Natural killer cell treated with Interleukin-12 subunit alpha and Interleukin-12 subunit beta and Interleukin-15 and Interleukin-18, amount 100 ng/mL, for 72 hours (primary cell): ENCODE measurements at regions not wholly inside any gene's neighbourhood (a gene's known extent, or its start where the extent isn't known, plus 50 kb on each side); places are given as distances from the start of the nearest gene placed in this dataset.

ENCODE experiments used
- ATAC-seq, 2 donors: fragments of 150-1000 bp; cut with Tn5 transposase in 1 of 2; sonication (Bioruptor Pico), chemical (Tn5 transposase) in 1 of 2; 2 replicates each; pipeline ENCODE4 v1.10.0; 2021
- DNase-seq: peaks from one replicate; pipeline ENCODE4 v3.0.0; 2022; ENCODE audit warnings: low spot score
- H3K27ac Mint-ChIP-seq, 2 donors: 1 replicate in 1 of 2; 2 replicates in 1 of 2; pipeline ENCODE4 v1.8.0; 2022; ENCODE audit warnings: mixed read lengths in 2 of 2, mild to moderate bottlenecking in 1 of 2, moderate library complexity in 1 of 2
- H3K27me3 Mint-ChIP-seq, 2 donors: 1 replicate in 1 of 2; 2 replicates in 1 of 2; pipeline ENCODE4 v1.8.0; 2022; ENCODE audit warnings: mixed read lengths in 2 of 2
- H3K36me3 Mint-ChIP-seq: one replicate; pipeline ENCODE4 v1.8.0; 2022; ENCODE audit warnings: mixed read lengths
- H3K4me1 Mint-ChIP-seq, 2 donors: 1 replicate in 1 of 2; 2 replicates in 1 of 2; pipeline ENCODE4 v1.8.0; 2022; ENCODE audit warnings: low read depth in 2 of 2, mixed read lengths in 2 of 2, mild to moderate bottlenecking in 1 of 2
- H3K4me3 Mint-ChIP-seq: one replicate; pipeline ENCODE4 v1.8.0; 2022; ENCODE audit warnings: mixed read lengths
- H3K9me3 Mint-ChIP-seq: 2 replicates; pipeline ENCODE4 v1.8.0; 2022; ENCODE audit warnings: mixed read lengths

DNA sequence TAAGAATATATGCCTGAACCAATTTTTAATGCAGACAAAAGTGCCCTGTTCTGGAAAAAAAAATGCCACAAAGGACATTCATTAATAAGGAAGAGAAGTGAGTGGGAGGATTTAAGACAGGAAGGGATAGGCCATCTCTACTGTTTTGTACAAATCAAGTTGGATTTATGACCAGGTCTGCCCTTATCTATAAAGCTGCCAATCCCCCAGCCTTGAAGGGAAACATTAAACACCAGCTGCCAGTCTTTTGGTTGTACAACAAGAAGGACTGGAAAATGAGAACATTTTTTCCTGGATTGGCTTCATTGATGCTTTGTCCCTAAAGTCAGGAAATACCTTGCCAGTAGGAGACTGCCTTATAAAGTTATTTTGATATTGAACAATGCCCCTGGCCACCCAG, 444.0 kb downstream of the NPHP4 start:
- H3K9me3 Mint-ChIP-seq: no peaks in the 10 kb centered on the region

DNA sequence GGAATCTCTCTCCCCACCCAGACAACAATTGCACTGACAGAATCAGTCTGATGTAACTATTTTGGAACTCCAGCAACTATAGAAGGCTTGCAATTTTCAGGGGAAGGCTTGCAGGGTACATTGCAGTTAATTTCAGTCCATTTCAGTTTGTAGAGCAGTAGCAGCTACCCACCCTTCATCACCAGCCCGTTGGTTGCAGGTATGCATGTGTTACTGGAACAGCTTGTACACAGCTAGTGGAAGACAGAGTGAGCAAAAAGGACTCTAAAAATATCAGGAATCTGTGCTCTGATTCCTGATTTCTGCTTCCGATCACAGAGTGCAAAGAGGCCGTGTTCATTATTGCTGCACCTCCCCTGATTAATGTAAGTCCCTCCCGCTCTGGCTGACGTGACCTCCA, 449.0 kb downstream of the NPHP4 start:
- H3K4me1 Mint-ChIP-seq: no peaks in the 10 kb centered on the region
- no peaks in the 10 kb centered on the region for H3K36me3 Mint-ChIP-seq
- no peak for DNase-seq
- H3K9me3 Mint-ChIP-seq: no peaks in the 10 kb centered on the region
- no peak overlapping the region for H3K4me3 Mint-ChIP-seq
- no peak overlapping the region for H3K27ac Mint-ChIP-seq
- ATAC-seq: no peak
- peaks cover 35 to 53% of the 10 kb centered on the region in 2 donors for H3K27me3 Mint-ChIP-seq

More for the DNA sequence above, 444.0 kb downstream of the NPHP4 start:
- Mint-ChIP-seq H3K4me1 (no peaks in the 10 kb centered on the region), H3K4me3 (no peak overlapping the region), H3K27ac (no peak overlapping the region), H3K36me3 (no peaks in the 10 kb centered on the region), H3K27me3 (peaks cover 16 to 49% of the 10 kb centered on the region in 2 donors)
- ATAC-seq (no peak), DNase-seq (no peak)

DNA sequence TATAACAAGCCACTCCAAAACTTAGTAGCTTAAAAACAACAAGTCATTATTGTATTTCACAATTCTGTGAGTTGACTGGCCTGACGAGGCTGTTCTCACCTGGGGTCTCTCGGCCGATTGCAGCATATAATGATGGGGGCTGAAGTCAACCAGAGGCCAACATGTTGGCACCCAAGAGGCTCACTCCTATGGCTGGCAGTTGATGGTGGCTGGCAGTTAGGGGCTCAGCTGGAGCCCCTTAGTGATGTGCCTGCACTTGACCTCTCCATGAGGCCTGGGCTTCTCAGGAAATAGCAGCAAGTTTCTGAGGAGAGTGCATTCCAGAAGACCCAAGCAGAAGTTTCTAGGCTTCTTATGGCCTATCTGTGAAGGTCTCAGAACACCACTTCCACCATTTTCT, 459.4 kb downstream of the NPHP4 start:
- DNase-seq (no peak), ATAC-seq (no peak)
- no peak overlapping the region for H3K4me3 Mint-ChIP-seq
- H3K36me3 Mint-ChIP-seq: no peaks in the 10 kb centered on the region
- H3K27ac Mint-ChIP-seq: no peak overlapping the region
- peaks cover 3% of the 10 kb centered on the region for H3K9me3 Mint-ChIP-seq
- peaks cover 21 to 24% of the 10 kb centered on the region in 2 donors for H3K27me3 Mint-ChIP-seq
- no peaks in the 10 kb centered on the region for H3K4me1 Mint-ChIP-seq

DNA sequence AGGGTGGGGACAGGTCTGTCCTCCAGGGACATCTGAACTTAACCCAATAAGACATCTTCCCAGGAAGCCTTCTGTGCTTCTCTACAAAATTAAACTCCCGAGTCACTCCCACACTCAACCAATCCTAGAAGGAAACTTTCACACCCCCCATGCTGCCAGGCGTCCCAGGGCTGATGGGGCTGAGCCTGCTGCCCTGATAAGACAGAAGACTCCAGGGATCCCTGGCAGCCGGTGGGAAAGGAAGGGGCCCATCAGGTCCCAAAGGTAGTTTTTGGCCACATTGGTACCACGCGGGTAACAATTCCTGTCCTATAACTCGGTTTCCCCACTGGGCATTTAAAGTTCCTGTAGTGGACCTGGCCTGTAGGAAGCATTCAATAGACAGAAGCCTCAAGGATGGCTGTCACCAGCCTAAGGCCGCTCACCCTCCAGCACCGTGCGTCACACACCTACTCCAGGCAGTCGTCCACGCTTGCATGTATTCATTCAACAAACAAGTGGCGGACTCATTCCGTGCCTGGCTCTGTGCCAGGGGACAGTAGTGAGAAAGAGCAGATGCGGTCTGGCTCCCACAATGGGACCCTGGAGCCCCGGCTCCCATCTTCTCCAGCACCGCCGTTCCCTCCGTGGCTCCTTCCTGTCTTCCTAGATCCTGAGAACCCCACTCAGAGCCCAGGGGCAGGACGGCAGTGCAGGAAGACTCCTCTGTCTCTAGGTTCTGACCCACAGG, 465.2 kb downstream of the NPHP4 start:
- ATAC-seq (no peak), DNase-seq (no peak)
- peaks cover 3% of the 10 kb centered on the region for H3K9me3 Mint-ChIP-seq
- H3K36me3 Mint-ChIP-seq: no peaks in the 10 kb centered on the region
- H3K27ac Mint-ChIP-seq: no peak overlapping the region
- peaks cover 5 to 14% of the 10 kb centered on the region in 2 donors for H3K27me3 Mint-ChIP-seq
- H3K4me3 Mint-ChIP-seq: no peak overlapping the region
- no peaks in the 10 kb centered on the region for H3K4me1 Mint-ChIP-seq

DNA sequence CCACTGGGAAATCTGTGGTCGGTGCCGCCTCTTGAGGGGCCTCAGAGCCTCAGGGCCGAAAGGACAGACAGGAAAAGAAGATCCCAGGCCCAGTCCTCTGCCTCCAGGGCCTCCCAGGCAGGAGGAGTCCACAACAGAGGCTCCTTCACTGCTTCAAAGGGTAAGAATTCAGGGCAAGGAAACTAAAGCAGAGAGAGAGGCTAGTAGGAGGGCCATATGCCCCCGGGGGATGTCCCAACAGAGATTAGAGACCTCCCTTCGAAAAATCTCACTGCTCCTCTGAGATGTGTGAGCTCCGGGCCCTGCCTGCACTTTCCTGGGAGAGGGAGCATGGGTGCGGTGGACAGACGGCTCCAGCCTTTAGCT, 465.9 kb downstream of the NPHP4 start:
- no peak overlapping the region for H3K4me3 Mint-ChIP-seq
- ATAC-seq: no peak

DNA sequence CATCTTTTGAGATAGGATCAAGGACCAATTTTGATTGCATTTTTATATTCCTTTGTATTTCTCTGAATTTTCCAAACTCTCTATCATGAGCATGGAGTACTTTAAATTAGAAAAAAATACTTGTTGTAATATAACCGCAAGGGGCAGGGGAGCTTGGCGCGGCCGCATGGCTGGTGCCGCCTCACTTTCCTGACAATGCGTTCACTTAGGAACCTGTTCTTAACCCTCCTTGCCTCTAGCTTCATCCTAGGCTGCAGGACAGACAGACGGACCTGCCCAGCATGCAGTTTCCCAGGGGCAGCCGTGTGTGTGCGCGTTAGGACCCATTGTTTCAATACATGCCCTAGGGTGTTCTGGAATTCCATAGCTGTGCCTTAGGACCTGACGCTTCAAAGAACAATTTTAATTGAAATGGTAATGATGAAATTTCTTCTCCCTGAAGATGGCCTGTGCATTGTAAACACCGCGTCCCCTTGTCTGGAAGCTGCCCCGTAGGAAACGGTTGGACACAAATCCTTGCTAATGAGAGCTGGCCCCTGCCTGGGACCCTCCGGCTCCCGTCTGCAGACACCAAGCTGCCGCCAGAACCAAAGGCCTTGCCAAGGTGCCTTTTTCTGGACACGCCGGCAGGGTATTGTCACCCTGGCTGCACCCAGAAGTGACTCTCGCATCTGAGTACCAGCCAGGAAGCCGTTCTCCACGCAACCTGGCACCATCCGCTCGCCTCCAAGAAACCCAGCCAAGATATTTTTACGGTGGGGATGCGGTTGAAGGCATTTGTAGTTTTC, 466.4 kb downstream of the NPHP4 start:
- Mint-ChIP-seq H3K4me1 (no peaks in the 10 kb centered on the region), H3K9me3 (peaks cover 3% of the 10 kb centered on the region), H3K27ac (no peak overlapping the region), H3K36me3 (no peaks in the 10 kb centered on the region), H3K4me3 (no peak overlapping the region), H3K27me3 (peaks cover 0 to 18% of the 10 kb centered on the region in 2 donors)
- no peak for DNase-seq
- no peak for ATAC-seq

More for the DNA sequence above, 465.9 kb downstream of the NPHP4 start:
- Mint-ChIP-seq H3K27me3 (peaks cover 0 to 14% of the 10 kb centered on the region in 2 donors), H3K36me3 (no peaks in the 10 kb centered on the region), H3K9me3 (peaks cover 3% of the 10 kb centered on the region), H3K4me1 (no peaks in the 10 kb centered on the region), H3K27ac (no peak overlapping the region)
- DNase-seq: no peak

DNA sequence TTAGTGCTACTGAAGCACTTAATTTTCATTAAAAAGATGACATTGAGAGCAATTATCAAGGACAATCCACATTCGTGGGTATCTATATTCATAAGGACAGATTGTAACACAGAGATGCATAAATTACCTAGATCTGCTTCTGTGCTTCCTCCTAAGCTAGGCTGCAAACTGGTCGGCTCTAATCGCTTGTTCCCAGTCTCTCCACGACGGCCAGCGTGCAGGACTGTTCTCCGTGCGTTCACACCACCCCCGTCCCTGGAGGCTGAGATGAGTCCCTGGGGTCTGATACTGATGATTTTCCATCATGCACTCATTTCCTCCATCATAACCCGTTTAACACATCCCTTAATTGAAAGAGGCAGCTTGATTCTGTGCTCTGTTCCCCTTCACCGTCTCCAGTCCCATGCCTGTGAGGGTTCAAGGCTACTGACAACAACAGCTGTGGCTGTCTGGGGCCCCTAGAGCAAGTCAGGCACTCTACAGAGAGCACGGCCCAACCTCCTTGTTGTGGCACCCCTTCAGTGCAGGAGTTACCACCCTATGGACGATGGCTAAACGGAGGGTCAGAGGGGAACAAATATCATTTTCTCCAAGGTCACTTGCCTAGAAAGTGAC, 469.6 kb downstream of the NPHP4 start:
- ATAC-seq (no peak), DNase-seq (peak; percentile 56)
- Mint-ChIP-seq H3K9me3 (no peaks in the 10 kb centered on the region), H3K27me3 (peaks cover 8 to 26% of the 10 kb centered on the region in 2 donors), H3K4me1 (no peaks in the 10 kb centered on the region), H3K36me3 (no peaks in the 10 kb centered on the region), H3K4me3 (no peak overlapping the region), H3K27ac (no peak overlapping the region)

DNA sequence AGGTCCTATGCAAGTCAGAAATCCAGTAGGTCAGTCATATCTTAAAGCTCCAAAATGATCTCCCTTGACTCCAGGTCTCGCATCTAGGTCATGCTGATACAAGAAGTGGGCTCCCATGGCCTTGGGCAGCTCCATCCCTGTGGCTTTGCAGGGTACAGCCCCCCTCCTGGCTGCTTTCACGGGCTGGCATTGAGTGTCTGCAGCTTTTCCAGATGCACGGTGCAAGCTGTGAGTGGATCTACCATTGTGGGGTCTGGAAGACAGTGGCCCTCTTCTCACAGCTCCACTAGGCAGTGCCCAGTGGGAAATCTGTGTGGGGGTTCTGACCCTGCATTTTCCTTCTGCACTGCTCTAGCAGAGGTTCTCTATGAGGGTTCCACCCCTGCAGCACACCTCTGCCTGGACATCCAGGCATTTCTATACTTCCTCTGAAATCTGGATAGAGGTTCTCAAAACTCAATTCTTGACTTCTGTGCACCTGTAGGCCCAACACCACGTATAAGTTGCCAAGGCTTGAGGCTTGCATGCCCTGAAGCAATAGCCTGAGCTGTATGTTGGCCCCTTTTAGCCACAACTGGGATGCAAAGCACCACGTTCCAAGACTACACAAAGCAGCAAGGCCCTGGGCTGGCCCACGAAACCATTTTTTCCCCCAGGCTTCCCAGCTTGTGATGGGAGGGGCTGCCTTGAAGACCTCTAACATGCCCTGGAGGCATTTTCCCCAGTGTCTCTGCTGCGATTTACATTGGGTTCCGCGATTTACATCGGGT, 472.7 kb downstream of the NPHP4 start:
- DNase-seq: peak; percentile 28
- Mint-ChIP-seq H3K9me3 (no peaks in the 10 kb centered on the region), H3K36me3 (no peaks in the 10 kb centered on the region), H3K27ac (no peak overlapping the region), H3K4me1 (no peaks in the 10 kb centered on the region), H3K27me3 (peaks cover 15 to 34% of the 10 kb centered on the region in 2 donors), H3K4me3 (no peak overlapping the region)
- ATAC-seq: no peak

DNA sequence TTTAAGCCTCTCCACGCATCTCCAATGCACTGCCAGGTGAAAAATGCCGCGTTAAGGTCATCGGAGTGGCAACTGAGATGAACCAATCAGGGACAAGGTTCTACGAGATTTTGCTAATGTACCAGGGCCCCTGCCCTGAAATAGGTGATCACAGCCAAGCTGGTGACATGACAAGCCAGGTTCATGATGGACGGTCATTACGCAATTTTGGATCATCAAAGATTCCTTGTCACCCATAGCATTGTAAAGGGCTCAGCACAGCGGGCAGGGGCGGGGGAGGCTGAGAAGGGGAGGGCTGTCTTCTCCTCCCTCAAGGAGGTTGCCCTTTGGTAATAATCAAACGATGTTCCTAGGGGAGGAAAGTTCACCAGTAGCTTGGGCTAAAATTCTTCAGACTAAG, 475.5 kb downstream of the NPHP4 start:
- Mint-ChIP-seq H3K4me1 (no peaks in the 10 kb centered on the region), H3K9me3 (no peaks in the 10 kb centered on the region), H3K27ac (no peak overlapping the region), H3K4me3 (no peak overlapping the region), H3K36me3 (no peaks in the 10 kb centered on the region), H3K27me3 (peaks cover 20 to 32% of the 10 kb centered on the region in 2 donors)
- DNase-seq (no peak), ATAC-seq (no peak)

DNA sequence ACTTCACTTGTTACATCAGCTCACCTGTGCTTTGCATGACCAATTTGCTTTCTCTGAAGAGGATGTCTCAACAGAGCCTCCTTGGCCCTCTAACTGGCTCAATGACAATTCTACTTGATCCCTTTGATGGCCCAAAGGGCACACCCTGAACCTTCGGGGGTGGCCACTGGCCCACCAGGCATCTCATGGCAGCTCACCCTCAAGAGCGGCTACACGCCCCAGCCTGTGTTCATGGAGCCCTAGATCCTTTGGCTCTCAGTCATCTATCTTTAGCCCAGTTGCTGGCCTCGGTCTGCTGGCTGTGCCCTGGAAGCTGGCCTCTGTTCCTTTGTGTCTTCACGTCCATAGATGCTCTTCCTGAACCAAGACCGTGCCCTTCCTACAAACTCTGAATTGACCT, 476.7 kb downstream of the NPHP4 start:
- no peak for DNase-seq
- no peaks in the 10 kb centered on the region for H3K36me3 Mint-ChIP-seq
- H3K27ac Mint-ChIP-seq: no peak overlapping the region
- H3K9me3 Mint-ChIP-seq: no peaks in the 10 kb centered on the region
- peaks cover 20 to 29% of the 10 kb centered on the region in 2 donors for H3K27me3 Mint-ChIP-seq
- no peak for ATAC-seq
- no peaks in the 10 kb centered on the region for H3K4me1 Mint-ChIP-seq
- no peak overlapping the region for H3K4me3 Mint-ChIP-seq

DNA sequence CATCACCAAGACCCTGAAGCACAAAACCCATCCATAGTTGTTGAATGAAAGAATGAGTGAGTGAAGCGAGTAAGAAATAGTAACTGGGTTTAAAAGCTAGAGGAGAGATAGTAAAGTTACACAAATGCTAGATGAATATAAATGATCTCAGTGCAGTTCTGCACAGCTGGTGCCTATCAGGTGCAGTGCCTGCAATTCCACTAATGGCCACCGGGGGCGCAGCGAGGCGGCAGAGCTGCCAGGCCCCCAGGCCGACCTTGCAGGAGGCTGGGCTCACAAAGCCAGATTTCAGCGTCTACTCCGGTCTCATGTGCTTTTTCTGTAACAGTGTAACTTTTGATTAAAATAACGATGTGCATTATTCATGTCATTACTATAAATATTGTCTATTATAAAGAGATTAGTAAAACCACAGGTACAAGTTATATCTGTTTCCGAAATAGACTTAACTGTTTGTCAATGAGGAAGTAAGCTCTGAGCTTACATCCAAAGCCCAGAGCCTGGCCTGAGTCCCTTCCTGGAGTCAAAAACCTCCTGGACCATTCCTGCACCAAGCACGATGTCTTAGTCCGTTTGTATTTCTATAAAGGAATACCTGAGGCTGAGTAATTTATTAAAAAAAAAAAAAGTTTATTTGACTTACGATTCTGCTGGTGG, 477.6 kb downstream of the NPHP4 start:
- Mint-ChIP-seq H3K4me1 (no peaks in the 10 kb centered on the region), H3K27ac (no peak overlapping the region), H3K27me3 (peaks cover 17 to 24% of the 10 kb centered on the region in 2 donors)

DNA sequence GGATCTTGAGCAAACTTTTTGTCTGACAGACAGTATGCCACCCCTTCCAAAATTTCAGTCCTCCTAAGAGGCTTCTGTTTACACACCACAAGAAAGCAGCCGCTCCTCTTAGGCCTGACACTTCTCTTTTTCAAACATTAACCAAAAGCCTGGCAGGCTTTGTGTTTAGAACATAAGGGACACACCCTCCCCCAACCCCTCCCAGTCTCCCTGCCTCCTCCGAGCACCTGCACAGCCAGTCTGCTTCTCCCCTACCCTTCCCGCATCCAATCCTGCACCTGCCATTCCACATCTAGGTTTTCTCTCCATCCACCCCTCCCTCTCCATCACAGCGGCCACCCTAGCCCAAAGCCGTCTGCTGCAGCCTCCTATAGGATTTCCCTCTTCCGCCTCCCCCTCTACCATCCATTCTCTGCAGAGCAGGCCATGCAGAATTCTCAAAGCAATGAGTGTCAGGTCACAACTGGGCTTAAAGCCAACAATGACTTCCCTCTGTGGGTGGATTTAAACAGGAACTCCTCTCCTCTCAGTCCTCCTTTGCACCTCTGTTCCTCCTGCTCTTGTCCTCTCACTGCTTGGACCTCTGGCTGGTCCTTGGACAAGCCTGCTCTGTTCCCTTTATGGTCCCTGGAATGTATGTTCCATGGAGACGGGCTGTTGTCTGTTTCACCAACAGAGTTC, 478.2 kb downstream of the NPHP4 start:
- H3K4me3 Mint-ChIP-seq: no peak overlapping the region
- ATAC-seq (no peak), DNase-seq (no peak)
- no peak overlapping the region for H3K27ac Mint-ChIP-seq
- no peaks in the 10 kb centered on the region for H3K36me3 Mint-ChIP-seq
- no peaks in the 10 kb centered on the region for H3K9me3 Mint-ChIP-seq
- H3K4me1 Mint-ChIP-seq: peaks cover 0 to 4% of the 10 kb centered on the region in 2 donors
- peaks cover 17 to 24% of the 10 kb centered on the region in 2 donors for H3K27me3 Mint-ChIP-seq

More for the DNA sequence above, 477.6 kb downstream of the NPHP4 start:
- no peaks in the 10 kb centered on the region for H3K9me3 Mint-ChIP-seq
- DNase-seq (no peak), ATAC-seq (no peak)
- H3K36me3 Mint-ChIP-seq: no peaks in the 10 kb centered on the region
- no peak overlapping the region for H3K4me3 Mint-ChIP-seq

DNA sequence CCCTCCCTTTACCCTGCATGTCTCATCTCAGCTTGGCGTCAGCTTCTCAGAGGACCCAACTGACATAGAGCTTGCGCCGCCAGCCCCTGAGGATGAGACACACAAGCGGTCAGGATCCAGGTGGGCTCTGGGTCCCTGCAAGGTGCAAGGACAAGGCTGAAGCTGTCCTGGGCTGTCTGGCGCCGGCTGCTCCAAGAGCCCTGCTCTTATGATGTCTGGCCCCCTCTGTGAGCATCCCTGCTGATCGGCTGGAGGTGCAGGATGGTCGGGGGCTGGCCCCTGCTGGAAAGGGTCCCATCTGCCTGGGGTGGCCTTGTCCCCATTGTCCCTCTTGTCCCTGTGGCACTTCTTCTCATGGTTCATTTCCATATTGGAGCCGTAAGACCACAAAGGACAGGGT, 479.0 kb downstream of the NPHP4 start:
- H3K4me3 Mint-ChIP-seq: no peak overlapping the region
- H3K27ac Mint-ChIP-seq: no peak overlapping the region
- peaks cover 0 to 4% of the 10 kb centered on the region in 2 donors for H3K4me1 Mint-ChIP-seq
- no peaks in the 10 kb centered on the region for H3K9me3 Mint-ChIP-seq
- DNase-seq (no peak), ATAC-seq (no peak)
- no peaks in the 10 kb centered on the region for H3K36me3 Mint-ChIP-seq
- peaks cover 17 to 24% of the 10 kb centered on the region in 2 donors for H3K27me3 Mint-ChIP-seq
